NCI-H2029 treated with DMSO at 0.1 percent for 48 hours (cell line): ENCODE measurements at regions not wholly inside any gene's neighbourhood (a gene's known extent, or its start where the extent isn't known, plus 50 kb on each side); places are given as distances from the start of the nearest gene placed in this dataset.

Experiments
- DNase-seq: peaks from one replicate; lab custom pipeline; 2025; lab: John Stamatoyannopoulos, UW

DNA sequence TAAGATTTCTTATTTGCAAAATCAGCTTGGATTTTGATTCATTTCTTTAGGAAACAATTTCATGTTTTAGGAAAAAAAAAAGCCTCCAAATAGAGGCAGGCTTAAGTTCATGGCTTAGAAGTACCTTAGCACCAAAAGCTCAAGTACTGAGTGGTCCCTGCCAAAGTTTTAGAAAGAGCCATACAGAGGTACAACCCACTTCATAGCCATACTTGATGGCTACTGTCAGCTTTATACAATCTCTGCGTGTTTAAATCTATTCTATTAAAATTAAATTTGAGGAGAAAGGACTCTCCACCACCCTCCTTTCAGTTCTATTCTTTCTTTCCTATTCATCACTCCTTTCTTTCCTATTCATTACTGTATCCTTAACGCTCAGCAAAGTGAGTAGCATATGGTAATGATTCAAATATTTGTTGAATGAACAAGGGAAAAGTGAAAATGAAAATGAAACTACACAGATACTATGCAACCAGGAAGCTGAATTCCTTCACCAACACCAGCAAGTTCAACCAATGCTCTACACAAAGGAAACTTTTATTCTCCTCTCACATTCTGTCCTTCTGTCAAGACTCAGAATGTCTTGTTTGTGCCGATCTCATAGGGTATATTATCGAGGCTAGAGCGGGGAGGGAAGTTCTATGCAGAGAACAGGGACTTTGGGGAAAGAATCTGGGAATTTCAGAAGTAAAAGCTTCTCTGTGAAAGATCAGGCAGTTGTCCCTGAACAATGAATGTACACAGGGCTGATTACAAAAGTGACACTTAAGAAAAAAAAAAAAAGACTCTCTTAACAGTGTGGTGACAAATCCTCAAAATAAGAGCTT, 138.6 kb upstream of the SPEF2 start:
- peak; percentile 13 for DNase-seq

GRCh38 chr5:35477911-35478310, 139.8 kb upstream of the SPEF2 start:
- DNase-seq: no peak

DNA sequence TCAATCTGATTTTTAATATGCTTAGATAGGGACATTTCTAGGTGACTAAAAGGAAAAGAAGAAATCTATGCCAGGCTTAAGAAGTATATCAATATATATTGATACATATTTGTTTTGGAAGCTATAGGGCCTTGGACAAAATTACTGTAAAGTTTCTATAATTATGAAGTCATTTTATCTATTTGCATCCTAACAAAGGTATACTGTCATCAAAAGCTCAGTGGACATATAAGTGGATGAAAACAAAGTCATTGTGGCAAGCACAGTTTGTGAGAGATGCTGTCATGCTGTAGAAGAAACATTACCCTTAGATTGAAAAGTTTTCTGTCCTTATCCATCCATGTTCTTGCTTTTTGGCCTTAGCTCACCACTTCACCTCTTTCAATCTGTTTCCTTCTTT, 140.3 kb upstream of the SPEF2 start:
- no peak for DNase-seq

- DNase-seq: no peak
These were observed 140.9 kb upstream of the SPEF2 start for GRCh38 chr5:35476797-35477196.

DNA sequence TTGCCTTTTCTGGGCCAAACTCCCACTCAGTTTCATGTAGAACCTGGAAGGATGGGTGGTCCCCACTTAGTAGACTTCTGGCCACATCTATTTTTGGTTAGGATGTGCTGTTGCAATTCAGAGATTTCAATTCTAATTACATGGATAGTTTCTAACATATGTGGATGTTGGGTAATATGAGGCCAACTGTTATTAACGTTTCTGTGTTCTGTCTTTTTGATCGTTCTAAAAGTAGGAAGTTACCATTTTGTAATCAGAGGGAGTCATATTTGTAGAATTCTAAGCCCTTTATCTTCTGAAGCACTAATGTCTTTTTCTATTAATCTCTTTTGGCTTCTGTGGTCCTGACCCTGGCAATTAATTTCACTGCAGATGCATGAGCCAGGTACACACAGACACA, 141.6 kb upstream of the SPEF2 start:
- no peak for DNase-seq

DNA sequence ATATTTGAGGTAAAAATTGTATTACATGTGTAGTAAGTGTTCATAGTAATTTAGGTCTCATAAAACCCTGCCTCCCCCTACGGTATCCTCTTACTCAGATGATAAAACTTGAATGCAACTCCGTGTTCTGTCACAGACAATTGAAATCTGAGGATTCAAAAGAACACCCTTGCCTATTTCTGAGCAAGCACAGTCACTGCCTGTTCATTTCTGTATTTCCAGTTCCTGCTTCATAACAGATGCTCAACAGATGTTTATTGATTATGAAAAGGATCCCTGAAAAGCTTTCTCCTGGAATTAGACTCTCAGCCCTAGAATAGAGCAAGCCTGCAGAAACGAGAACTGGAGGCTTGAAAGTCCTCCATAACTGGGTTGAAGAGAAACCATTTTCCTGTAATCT, 144.1 kb upstream of the SPEF2 start:
- DNase-seq: no peak

DNA sequence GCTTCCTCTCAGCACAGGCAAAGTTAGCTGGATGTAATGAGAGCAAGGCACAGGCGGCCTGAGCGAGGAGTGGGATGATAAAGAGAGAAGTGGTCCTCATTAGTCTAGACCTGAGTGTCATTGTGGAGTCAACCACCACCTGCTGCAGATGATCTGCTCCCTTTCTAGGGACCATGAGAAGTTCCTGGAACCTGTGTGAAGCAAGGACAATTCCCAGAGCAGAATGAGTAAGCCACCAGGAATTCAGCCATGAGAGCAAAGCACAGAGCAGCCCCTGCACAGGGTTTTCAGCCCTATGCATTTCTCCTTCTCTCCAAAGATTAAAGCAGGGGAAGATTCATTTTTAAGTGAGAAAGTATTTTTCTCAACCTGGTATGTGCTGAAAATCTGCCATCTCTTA, 146.8 kb upstream of the SPEF2 start:
- DNase-seq: no peak

GRCh38 chr5:35468811-35469210, 148.9 kb upstream of the SPEF2 start:
- no peak for DNase-seq

DNA sequence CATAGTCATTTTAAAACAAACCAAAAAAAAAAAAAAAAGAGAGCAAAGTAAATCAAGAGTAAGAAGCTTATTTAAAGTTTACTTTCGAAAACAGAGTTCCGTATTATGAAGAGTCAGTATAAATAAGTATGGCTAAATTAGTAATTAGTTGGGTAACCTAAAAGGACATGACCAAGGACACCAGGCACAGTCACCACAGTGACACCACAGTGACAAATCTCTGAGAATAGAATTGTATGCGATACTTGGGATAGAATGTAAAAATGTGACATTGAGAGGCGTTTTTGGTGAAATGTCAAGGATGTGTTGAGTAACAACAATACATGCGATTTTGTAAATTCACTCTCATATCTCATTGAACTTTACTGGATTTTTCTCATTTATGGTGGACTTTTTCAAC, 150.9 kb upstream of the SPEF2 start:
- DNase-seq: no peak

DNA sequence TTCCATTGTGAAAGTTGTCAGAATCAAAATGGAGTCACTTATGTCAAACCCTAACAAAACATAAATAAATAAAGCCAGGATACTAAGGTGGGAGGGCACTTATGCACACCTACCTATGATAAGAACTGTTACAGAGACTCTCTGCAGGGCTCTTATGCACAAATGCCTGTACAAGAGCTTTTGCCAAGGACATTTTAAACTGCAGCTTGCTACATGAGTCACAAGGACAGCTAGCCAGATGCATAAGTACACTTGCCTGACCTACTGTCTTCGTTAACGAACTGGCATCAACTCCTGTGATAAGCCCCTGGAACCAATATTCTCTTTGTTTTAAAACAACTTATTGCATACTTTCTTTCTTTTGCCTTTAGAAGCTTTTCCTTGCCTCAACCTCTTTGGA, 152.9 kb upstream of the SPEF2 start:
- DNase-seq: no peak

GRCh38 chr5:35461530-35461929, 156.1 kb upstream of the SPEF2 start:
- no peak for DNase-seq

- DNase-seq: no peak
These were observed 158.8 kb upstream of the SPEF2 start for GRCh38 chr5:35458824-35459207.

DNA sequence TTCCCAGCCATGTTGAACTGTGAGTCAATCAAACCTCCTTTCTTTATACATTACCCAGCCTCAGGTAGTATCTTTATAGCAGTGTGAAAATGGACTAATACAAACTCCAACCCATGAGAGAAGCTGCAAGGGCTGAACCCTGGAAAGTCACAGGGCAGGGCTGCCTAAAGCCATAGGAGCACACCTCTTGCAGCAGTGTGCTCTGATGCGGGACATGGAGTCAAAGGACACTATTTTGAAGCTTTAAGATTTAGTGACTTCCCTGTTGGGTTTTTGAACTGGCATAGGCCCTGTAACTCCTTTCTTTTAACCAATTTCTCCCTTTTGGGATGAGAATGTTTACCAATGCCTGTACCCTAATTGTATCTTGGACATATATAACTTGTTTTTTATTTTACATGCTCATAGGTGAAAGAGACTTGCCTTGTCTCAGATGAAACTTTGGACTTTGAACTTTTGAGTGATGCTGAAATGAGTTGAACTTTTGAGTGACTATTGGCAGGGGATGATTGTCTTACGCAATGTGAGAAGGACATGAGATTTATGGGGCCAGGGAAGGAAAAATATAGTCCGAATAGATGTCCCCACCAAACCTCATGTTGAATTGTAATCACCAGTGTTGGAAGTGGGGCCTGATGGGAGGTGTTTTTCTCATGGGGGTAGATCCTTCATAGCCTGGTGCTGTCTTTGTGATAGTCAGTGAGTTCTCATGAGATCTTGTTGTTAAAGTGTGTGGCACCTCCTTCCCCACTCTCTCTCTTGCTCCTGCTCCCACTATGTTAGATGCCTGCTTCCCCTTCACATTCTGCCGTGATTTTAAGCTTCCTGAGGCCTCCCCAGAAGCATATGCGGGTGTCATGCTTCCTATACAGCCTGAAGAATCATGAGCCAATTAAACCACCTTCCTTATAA, 159.5 kb upstream of the SPEF2 start:
- no peak for DNase-seq

GRCh38 chr5:35456506-35456905, 161.2 kb upstream of the SPEF2 start:
- DNase-seq: no peak

DNA sequence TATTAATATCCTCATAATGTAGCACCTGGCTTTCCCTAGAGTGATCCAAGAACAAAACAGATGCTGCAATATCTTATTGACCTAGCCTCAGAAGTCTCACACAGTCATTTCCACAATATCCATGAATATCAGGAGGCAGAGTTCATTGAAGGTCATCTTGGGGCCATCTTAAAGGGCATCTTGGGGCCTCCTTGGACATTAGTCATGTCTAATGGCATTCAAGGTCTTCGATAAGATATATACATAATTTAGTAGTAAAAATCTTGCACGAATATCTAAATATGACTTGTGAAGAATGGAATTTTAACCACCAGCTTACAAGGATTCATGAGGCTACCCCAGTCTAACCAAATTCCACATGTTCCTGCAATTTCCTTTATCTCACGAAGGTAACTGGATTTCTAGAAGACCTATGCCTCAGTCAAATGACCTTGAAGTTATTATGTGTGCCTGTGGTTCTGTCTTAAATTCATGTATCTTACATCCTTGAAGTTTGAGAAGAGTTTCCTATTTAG, 163.6 kb upstream of the SPEF2 start:
- no peak for DNase-seq

DNA sequence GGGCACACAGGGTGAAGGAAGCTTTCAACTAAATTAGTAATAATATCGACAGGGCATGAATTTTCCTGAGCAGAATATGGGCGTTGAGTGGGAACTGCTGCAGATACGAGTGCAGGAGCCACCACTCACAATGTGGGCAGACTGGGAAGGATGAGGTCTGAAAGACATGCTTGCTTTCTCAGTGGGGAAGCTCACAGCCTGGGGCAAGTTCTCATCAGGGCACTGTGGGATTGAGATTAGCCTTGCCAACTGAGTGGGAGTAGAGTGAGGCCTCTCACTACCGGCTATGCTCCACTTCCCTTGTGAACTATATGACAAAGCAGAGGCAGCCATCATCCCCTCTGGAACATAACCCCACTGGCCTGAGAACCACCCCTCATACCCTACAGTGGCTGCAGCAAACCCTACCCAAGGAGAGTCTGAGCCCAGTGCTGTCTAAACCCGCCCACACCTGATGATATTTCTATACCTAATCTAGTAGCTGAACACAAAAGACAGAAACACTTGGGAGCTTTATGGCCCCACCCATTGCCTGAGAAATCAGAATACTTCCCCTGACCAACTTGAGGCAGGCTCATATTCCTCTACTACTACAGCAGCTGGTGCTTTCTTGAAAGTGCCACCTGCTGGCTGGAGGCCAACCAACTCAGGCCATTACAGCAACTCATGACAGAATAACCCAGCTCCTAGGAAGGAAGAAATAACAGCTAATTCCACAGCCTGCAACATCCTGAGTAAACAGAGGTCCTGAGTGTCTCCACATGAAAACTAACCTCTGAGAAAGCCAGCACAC, 173.7 kb upstream of the SPEF2 start:
- no peak for DNase-seq

DNA sequence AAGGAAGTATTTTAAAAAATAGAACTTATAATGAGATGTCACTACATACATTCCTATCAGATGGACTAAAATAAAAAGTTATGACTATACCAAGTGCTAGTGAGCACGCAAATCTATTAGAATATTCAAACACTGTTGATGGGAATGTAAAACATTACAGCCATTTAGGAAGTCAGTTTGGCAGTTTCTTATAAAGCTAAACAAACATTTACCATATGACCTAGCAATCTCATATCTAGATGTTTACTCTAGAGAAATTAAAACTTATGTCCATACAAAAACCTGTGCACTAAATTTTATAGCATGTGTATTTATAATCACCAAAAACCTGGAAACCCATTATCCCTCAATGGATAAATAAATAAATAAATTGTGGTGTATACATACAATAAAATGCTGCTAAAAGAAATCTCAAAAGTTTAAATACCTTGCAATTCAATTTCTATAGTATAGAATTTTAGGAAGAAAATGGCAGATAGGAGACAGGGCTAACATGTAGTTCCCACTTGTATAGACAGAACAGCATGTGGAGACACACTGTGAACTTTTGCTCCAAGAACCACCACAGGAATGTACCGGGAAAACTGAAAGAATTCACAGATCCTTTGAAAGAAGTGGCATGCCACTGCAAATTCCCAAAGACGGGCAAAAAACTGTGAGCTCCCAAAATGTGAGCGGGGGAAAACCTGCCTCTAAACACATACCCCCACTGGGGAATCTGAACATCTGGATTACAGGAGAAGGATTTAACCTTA, 174.6 kb upstream of the SPEF2 start:
- no peak for DNase-seq

GRCh38 chr5:35440409-35440808, 177.3 kb upstream of the SPEF2 start:
- no peak for DNase-seq

GRCh38 chr5:35438786-35439185, 178.9 kb upstream of the SPEF2 start:
- DNase-seq: no peak

DNA sequence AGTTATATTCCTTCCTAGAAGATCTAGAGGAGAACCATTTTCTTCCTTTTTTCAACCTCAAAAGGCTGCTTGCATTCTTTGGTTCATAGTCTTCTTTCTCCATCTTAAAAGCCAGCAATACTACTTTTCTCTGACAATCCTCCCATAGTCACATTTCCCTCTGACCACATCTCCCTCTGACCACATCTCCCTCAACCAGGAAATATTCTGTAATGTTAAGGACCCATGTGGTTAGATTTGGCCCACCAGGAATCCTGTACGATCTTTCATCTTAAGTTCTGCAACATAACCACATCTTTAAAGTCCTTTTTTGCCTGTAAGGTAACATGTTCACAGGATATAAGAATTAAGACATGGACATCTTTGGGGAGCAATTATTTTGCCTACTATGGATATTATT, 179.4 kb upstream of the SPEF2 start:
- DNase-seq: no peak

DNA sequence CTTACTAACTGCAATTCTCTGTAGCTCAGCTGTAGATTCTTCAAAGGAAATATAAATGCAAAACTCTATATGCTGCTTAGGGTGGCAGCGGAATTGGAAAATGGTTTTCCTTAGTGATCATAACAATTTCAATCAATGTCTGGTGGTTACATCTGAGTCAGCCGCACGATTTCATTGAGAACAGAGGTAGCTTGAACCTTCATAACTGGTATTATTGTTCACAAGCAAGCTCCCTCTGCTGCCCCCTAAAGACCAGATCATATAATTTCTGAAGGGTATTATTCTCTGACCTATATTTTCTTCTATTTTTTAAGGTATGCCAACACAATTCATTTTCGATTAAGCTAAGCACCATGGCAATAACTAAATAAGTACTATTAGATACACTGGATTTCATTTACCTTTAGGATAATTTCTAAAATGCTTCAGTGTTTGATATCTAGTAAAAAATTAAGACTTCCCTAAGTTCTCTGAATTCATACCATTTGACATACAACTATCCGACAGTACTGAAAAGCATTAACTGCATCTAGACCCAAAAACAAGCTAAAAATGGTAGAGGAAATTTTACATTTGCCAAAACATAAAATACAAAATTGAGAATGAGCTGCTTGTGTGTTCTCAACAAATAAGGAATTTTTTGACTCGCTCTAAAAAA, 181.1 kb upstream of the SPEF2 start:
- DNase-seq: peak; percentile 1
